Lower leg skin (tissue), 3 donors: ENCODE measurements at regions not wholly inside any gene's neighbourhood (a gene's known extent, or its start where the extent isn't known, plus 50 kb on each side); places are given as distances from the start of the nearest gene placed in this dataset.

ENCODE experiments used
- CTCF ChIP-seq, 3 donors: fragments of 450-650 bp; IDR thresholded peaks; one replicate each; pipeline ENCODE4 v1.5.1; 2016; ENCODE audit warnings: antibody characterized with exemption in 3 of 3, mild to moderate bottlenecking in 3 of 3, moderate library complexity in 2 of 3
- POLR2A ChIP-seq, 2 donors: fragments of 450-650 bp; IDR thresholded peaks; one replicate each; pipeline ENCODE4 v1.6.1; 2016 to 2017; ENCODE audit warnings: antibody characterized with exemption in 2 of 2, mild to moderate bottlenecking in 1 of 2, moderate library complexity in 1 of 2

GRCh38 chr2:74740395-74740740, 86.3 kb downstream of the SEMA4F start:
- no peak for TF ChIP-seq CTCF (IDR thresholded peaks at IDR 0.05)
- no peak for TF ChIP-seq POLR2A (IDR thresholded peaks at IDR 0.05)
